K562 (cell line): ENCODE measurements at regions not wholly inside any gene's neighbourhood (a gene's known extent, or its start where the extent isn't known, plus 50 kb on each side); places are given as distances from the start of the nearest gene placed in this dataset.

ENCODE experiments used
- ATAC-seq: fragments of 200-7000 bp; cut with Tn5 transposase; 3 replicates; pipeline ENCODE4 v1.9.1; 2020; ENCODE audit warnings: moderate library complexity
- BruUV-seq: library from RNA; stranded (reverse); fragments of 400-500 nt; replicated peaks from 2 replicates; lab custom pipeline; 2021; lab: Mats Ljungman, UMichigan
- CTCF ChIA-PET: fragments of 300-600 bp; formaldehyde crosslinking; extraction: SDS; loops from one replicate; lab custom pipeline; 2021; ENCODE audit warnings: low intra/inter-chr PET ratio; lab: Yijun Ruan, JAX
- POLR2A ChIA-PET: fragments of 300-600, 350-650 bp; sonication (Branson Sonifier 250); formaldehyde crosslinking; extraction: SDS; loops from one replicate; lab custom pipeline; 2021; ENCODE audit warnings: antibody characterized with exemption, inconsistent platforms; lab: Yijun Ruan, JAX
- DNase-seq, 4 experiments: peaks; one replicate each; pipeline versions ENCODE4 v3.0.0 to v3.0.0-alpha.2; 2011 to 2018; ENCODE audit warnings: low spot score in 3 of 4, mixed read lengths in 3 of 4; ENCODE audit errors: extremely low read depth in 1 of 4
- FAIRE-seq: peaks from 2 replicates; lab custom pipeline; 2011; peaks lifted over from hg19 to GRCh38; lab: Jason Lieb, UNC
- H2AFZ ChIP-seq: 2 replicates; pipeline ENCODE4 v1.6.0; 2011; ENCODE audit warnings: low read depth, low read length, control low read depth, inconsistent platforms
- H3K27ac ChIP-seq: fragments of 200-600 bp; 3 replicates; pipeline ENCODE4 v1.8.0; 2011; ENCODE audit warnings: low read depth, mild to moderate bottlenecking, control low read depth, inconsistent platforms, low read length, moderate library complexity, mixed read lengths; ENCODE audit errors: extremely low read depth
- H3K27me3 ChIP-seq, 2 experiments: fragments of 300-600 bp in 1 of 2; 2 replicates in 1 of 2; 3 replicates in 1 of 2; pipeline versions ENCODE4 v1.6.0 to v1.8.0; 2011; ENCODE audit warnings: inconsistent platforms in 2 of 2, low read length in 2 of 2, mild to moderate bottlenecking in 1 of 2, mixed read lengths in 1 of 2, moderate library complexity in 1 of 2; ENCODE audit not compliant: control insufficient read depth in 2 of 2, insufficient read depth in 2 of 2
- H3K36me3 ChIP-seq: fragments of 300-600 bp; 3 replicates; pipeline ENCODE4 v1.8.0; 2011; ENCODE audit warnings: mild to moderate bottlenecking, low read length, inconsistent platforms; ENCODE audit not compliant: control insufficient read depth, insufficient read depth
- H3K4me1 ChIP-seq, 2 experiments: fragments of 200-600 bp in 1 of 2; replicated peaks in 1 of 2; 2 replicates in 1 of 2; 3 replicates in 1 of 2; pipeline versions ENCODE4 v1.5.1 to v1.8.0; 2011; ENCODE audit warnings: inconsistent platforms in 2 of 2, low read length in 2 of 2, mild to moderate bottlenecking in 1 of 2, mixed read lengths in 1 of 2, moderate library complexity in 1 of 2; ENCODE audit not compliant: control insufficient read depth in 2 of 2, insufficient read depth in 2 of 2
- H3K4me2 ChIP-seq: 2 replicates; pipeline ENCODE4 v1.6.1; 2011; ENCODE audit warnings: low read length, control low read depth, inconsistent platforms, mixed read lengths; ENCODE audit not compliant: insufficient read depth
- H3K4me3 ChIP-seq: fragments of 200-600 bp; sonication (generic), shearing (Covaris generic); 2 replicates; pipeline ENCODE4 v1.5.1; 2016; ENCODE audit warnings: control low read depth, inconsistent platforms
- H3K79me2 ChIP-seq: fragments of 200-600 bp; 3 replicates; pipeline ENCODE4 v1.8.0; 2011; ENCODE audit warnings: low read length, inconsistent platforms; ENCODE audit not compliant: control insufficient read depth, insufficient read depth
- H3K9ac ChIP-seq, 2 experiments: 2 replicates each; pipeline versions ENCODE4 v1.6.0 to v1.6.1; 2011; ENCODE audit warnings: low read depth in 2 of 2, low read length in 2 of 2, control low read depth in 1 of 2, inconsistent platforms in 1 of 2, mild to moderate bottlenecking in 1 of 2, mixed read lengths in 1 of 2; ENCODE audit not compliant: insufficient read depth in 1 of 2
- H3K9me1 ChIP-seq: one replicate; pipeline ENCODE4 v1.6.0; 2011; ENCODE audit warnings: inconsistent platforms, mild to moderate bottlenecking, low read length, moderate library complexity; ENCODE audit not compliant: control insufficient read depth, insufficient read depth
- H3K9me3 ChIP-seq: replicated peaks from 2 replicates; pipeline ENCODE4 v1.5.1; 2011; ENCODE audit warnings: low read depth, low read length, inconsistent platforms; ENCODE audit not compliant: control insufficient read depth, insufficient read depth
- H4K20me1 ChIP-seq: replicated peaks from 2 replicates; pipeline ENCODE4 v1.6.1; 2011; ENCODE audit warnings: low read length, inconsistent platforms, mixed read lengths; ENCODE audit not compliant: control insufficient read depth, insufficient read depth
- ARHGAP35 ChIP-seq: fragments of 450-650 bp; IDR thresholded peaks from 2 replicates; pipeline ENCODE4 v1.6.1; 2018; ENCODE audit not compliant: partially characterized antibody
- CCNT2 ChIP-seq: IDR thresholded peaks from 2 replicates; pipeline ENCODE4 v1.6.1; 2011; ENCODE audit warnings: borderline replicate concordance, low read depth, mild to moderate bottlenecking, moderate library complexity, mixed read lengths, low read length; ENCODE audit not compliant: insufficient read length; ENCODE audit errors: extremely low read depth
- FOSL1 ChIP-seq: fragments of 200-800 bp; sonication (Bioruptor generic); conservative IDR thresholded peaks from 2 replicates; pipeline ENCODE4 v1.6.1; 2016; ENCODE audit warnings: missing genetic modification characterization, missing compliant biosample characterization
- FOXJ3 ChIP-seq: sonication (generic); formaldehyde crosslinking; IDR thresholded peaks from 2 replicates; pipeline ENCODE4 v1.4.0; 2020; ENCODE audit warnings: mild to moderate bottlenecking, missing genetic modification reagents
- KLF16 ChIP-seq: IDR thresholded peaks from 2 replicates; pipeline ENCODE4 v1.6.1; 2016; ENCODE audit warnings: antibody characterized with exemption
- NONO ChIP-seq, 2 experiments: fragments of 200-400 bp in 1 of 2; fragments of 450-650 bp in 1 of 2; formaldehyde crosslinking in 1 of 2; IDR thresholded peaks; 2 replicates each; pipeline ENCODE4 v1.6.1; 2017; ENCODE audit warnings: low read depth in 2 of 2, mild to moderate bottlenecking in 2 of 2, moderate library complexity in 2 of 2, low read length in 1 of 2
- NR2C1 ChIP-seq, 2 experiments: fragments of 450-650 bp; IDR thresholded peaks; 2 replicates each; pipeline ENCODE4 v1.6.1; 2017; ENCODE audit warnings: mild to moderate bottlenecking in 2 of 2, antibody characterized with exemption in 1 of 2, inconsistent platforms in 1 of 2, missing compliant biosample characterization in 1 of 2, missing genetic modification characterization in 1 of 2
- POLR3G ChIP-seq: IDR thresholded peaks from 2 replicates; pipeline ENCODE4 v1.6.1; 2011; ENCODE audit not compliant: insufficient read length, insufficient replicate concordance; ENCODE audit errors: extremely low read depth
- RBM25 ChIP-seq: fragments of 200-400 bp; formaldehyde crosslinking; IDR thresholded peaks from 2 replicates; pipeline ENCODE4 v1.6.1; 2018; ENCODE audit warnings: low read length, low read depth, moderate library complexity; ENCODE audit not compliant: severe bottlenecking
- RFX5 ChIP-seq: IDR thresholded peaks from 2 replicates; pipeline ENCODE4 v1.6.1; 2011; ENCODE audit warnings: low read depth, mild to moderate bottlenecking, improper control_type of control experiment, low read length
- SMC3 ChIP-seq: conservative IDR thresholded peaks from 2 replicates; pipeline ENCODE4 v1.6.1; 2011; ENCODE audit warnings: low read depth, low read length, improper control_type of control experiment; ENCODE audit not compliant: insufficient read depth
- SRF ChIP-seq, 2 experiments: fragments of 250-450, 450-650 bp in 1 of 2; sonication (Bioruptor Pico) in 1 of 2; sonication (generic) in 1 of 2; formaldehyde crosslinking; IDR thresholded peaks; 2 replicates each; pipeline versions ENCODE4 v1.5.0 to v1.5.1; 2020 to 2022; ENCODE audit warnings: mild to moderate bottlenecking in 1 of 2, missing genetic modification reagents in 1 of 2
- STAT5B ChIP-seq: fragments of 250-450 bp; sonication (Bioruptor Pico); IDR thresholded peaks from 2 replicates; pipeline ENCODE4 v1.8.0; 2021; ENCODE audit warnings: mild to moderate bottlenecking, inconsistent platforms
- TCF7L2 ChIP-seq: fragments of 150-350 bp; IDR thresholded peaks from 2 replicates; pipeline ENCODE4 v1.6.1; 2016; ENCODE audit warnings: low read depth, mild to moderate bottlenecking, low read length, moderate library complexity
- XRCC4 ChIP-seq: IDR thresholded peaks from one replicate; pipeline ENCODE4 v1.6.1; 2011; ENCODE audit not compliant: insufficient read depth, insufficient read length; ENCODE audit errors: extremely low read depth
- ZBTB9 ChIP-seq: fragments of 450-650 bp; formaldehyde crosslinking; IDR thresholded peaks from 2 replicates; pipeline ENCODE4 v1.4.0; 2020; ENCODE audit warnings: mild to moderate bottlenecking, moderate library complexity
- WGBS: fragments of 100-300 bp; shearing (Covaris generic); methylation state at CpG from one replicate; pipeline ENCODE4 v1.1.6; 2016; ENCODE audit warnings: low coverage, mixed read lengths; ENCODE audit not compliant: insufficient coverage; ENCODE audit errors: missing lambda C conversion rate; 5-methylcytosine and 5-hydroxymethylcytosine counted together
- in situ Hi-C: fragments of 300-500 bp; cut with MboI; formaldehyde crosslinking; loops from 4 replicates; pipeline ENCODE4 v1.15.0; 2018; ENCODE audit warnings: inconsistent platforms, mixed read lengths
- intact Hi-C: fragments of 100-400 bp; cut with micrococcal nuclease; formaldehyde crosslinking; loops from 2 replicates; pipeline ENCODE4 v1.14.2; 2022

GRCh38 chr4:29756966-29757365 is 963.2 kb upstream of the PCDH7 start:
- Histone ChIP-seq H3K79me2 (no peaks in the 10 kb centered on the region), H3K27ac (no peak overlapping the region), H4K20me1 (no peaks in the 10 kb centered on the region), H3K27me3 (no peaks in the 10 kb centered on the region), H3K9ac (no peak overlapping the region), H2AFZ (no peak overlapping the region), H3K9me1 (no peaks in the 10 kb centered on the region), H3K4me3 (no peak overlapping the region), H3K4me1 (no peaks in the 10 kb centered on the region), H3K4me2 (no peak overlapping the region), H3K9me3 (no peaks in the 10 kb centered on the region), H3K36me3 (no peaks in the 10 kb centered on the region)
- ChIA-PET POLR2A (no interaction called here), CTCF (no interaction called here)
- DNase-seq: no peak
- TF ChIP-seq CCNT2 (no peak), POLR3G (no peak), RFX5 (no peak), FOXJ3 (no peak), SRF (CRISPR knock-in tag; IDR thresholded peaks at IDR 0.05) (no peak), ZBTB9 (CRISPR knock-in tag) (no peak), KLF16 (no peak), SMC3 (no peak), NONO (IDR thresholded peaks at IDR 0.05; ENCODE audit: low read depth in 2 of 2, low read length in 1 of 2) (no peak), RBM25 (no peak), ARHGAP35 (no peak), STAT5B (CRISPR knock-in tag) (no peak), TCF7L2 (no peak), FOSL1 (tag) (no peak), NR2C1 (IDR thresholded peaks at IDR 0.05) (no peak), NR2C1 (tag; IDR thresholded peaks at IDR 0.05) (no peak), XRCC4 (no peak)
- no peak for ATAC-seq
- intact Hi-C loops: no loop called here
- in situ Hi-C loops: no loop called here
- no peak for FAIRE-seq
- WGBS: 0% methylated on average over 3 of the region's 3 CpGs
- BruUV-seq: no TSS peak
